ENCODE measurements at regions not wholly inside any gene's neighbourhood (a gene's known extent, or its start where the extent isn't known, plus 50 kb on each side); places are given as distances from the start of the nearest gene placed in this dataset.
"Not testable (repeated sequence)": the region's sequence is repeated elsewhere in the genome, so short reads cannot be mapped to it uniquely, and the experiment has no call there.

DNA sequence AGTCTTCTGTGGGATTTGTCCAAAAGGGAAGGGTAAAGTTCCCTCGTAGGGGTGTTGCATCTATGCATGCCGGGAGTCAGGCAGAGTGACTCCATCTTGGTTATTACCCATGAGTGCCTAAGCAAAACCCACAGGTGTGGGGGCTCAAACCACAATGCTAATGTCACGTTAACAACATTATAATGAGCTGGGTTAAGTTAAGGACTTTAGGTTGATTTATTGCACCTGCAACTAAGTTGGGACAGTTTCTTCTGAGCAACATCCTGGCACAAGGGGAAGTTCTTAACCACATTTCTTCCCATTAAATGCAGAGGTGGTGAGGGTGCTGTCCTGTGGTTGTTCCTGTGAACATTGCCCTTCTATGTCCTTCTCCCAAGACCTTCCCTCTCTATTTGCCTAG is 1596.8 kb upstream of the SLC39A10 start:
- Histone ChIP-seq H3K4me1 (ENCODE audit: control insufficient read depth, insufficient read depth, low read length) (no peaks in the 10 kb centered on the region), H3K9me3 (ENCODE audit: control insufficient read depth, insufficient read depth, low read depth, low read length) (no peaks in the 10 kb centered on the region), H3K36me3 (ENCODE audit: control insufficient read depth in 2 of 2, insufficient read depth in 1 of 2, low read length in 2 of 2) (no peaks in the 10 kb centered on the region), H3K27ac (ENCODE audit: extremely low read depth, low read depth, low read length) (no peak overlapping the region), H3K4me3 (ENCODE audit: low read depth, low read length) (no peak overlapping the region)
- CTCF ChIA-PET = no interaction called here
- no peak for TF ChIP-seq GLIS1 (tag by site-specific recombination; IDR thresholded peaks at IDR 0.05)
- no peak for TF ChIP-seq ZNF596 (tag by site-specific recombination; IDR thresholded peaks at IDR 0.05)
- no peak for TF ChIP-seq ZNF76 (tag by site-specific recombination; IDR thresholded peaks at IDR 0.05; ENCODE audit: borderline replicate concordance, low read depth)
- no peak for TF ChIP-seq KLF10 (tag by site-specific recombination; IDR thresholded peaks at IDR 0.05)
- POLR2A ChIA-PET = no interaction called here

DNA sequence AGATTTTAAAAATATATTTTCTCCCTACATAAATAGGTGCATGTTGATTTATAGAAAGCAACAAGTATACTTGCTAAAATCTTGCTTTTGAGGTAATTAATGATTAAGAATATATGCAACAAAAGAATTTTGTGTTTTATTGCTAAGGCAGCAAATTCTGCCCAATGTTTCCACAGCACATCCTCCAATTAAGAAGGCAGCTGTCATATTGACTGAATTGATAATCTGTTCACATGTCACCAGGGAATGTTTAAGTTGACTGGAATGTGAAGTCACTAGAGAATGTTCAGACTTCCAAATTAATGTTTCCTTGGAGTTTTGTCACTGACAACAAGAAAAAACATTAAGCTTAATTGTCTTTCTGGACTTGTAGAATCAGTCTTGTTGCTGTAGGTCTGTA is 1602.7 kb upstream of the SLC39A10 start:
- CTCF ChIA-PET = no interaction called here
- H3K4me1 ChIP-seq (ENCODE audit: control insufficient read depth, insufficient read depth, low read length) = no peaks in the 10 kb centered on the region

DNA sequence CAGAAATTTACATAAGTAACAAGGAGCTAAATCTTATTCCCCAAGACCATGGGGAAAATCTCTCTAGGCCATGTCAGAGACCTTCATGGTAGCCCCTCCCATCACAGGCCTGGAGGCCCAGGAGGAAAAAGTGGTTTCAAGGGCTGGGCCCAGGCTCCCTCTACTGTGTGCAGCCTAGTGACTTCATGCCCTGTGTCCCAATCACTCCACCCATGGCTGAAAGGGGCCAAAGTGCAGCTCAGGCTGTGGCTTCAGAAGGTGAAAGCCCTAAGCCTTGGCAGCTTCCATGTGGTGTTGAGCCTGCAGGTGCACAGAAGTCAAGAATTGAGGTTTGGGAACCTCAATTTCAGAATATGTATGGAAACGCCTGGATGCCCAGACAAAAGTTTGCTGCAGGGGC is 1612.7 kb upstream of the SLC39A10 start:
- H3K36me3 ChIP-seq (ENCODE audit: control insufficient read depth in 2 of 2, insufficient read depth in 1 of 2, low read length in 2 of 2) = no peaks in the 10 kb centered on the region
- ChIA-PET CTCF (no interaction called here), POLR2A (no interaction called here)

More for the DNA sequence above, 1602.7 kb upstream of the SLC39A10 start:
- Histone ChIP-seq H3K36me3 (ENCODE audit: control insufficient read depth in 2 of 2, insufficient read depth in 1 of 2, low read length in 2 of 2) (no peaks in the 10 kb centered on the region), H3K9me3 (ENCODE audit: control insufficient read depth, insufficient read depth, low read depth, low read length) (no peaks in the 10 kb centered on the region), H3K27ac (ENCODE audit: extremely low read depth, low read depth, low read length) (no peak overlapping the region), H3K4me3 (ENCODE audit: low read depth, low read length) (no peak overlapping the region)
- POLR2A ChIA-PET = no interaction called here
- no peak for TF ChIP-seq REPIN1 (tag by site-specific recombination; IDR thresholded peaks at IDR 0.05; ENCODE audit: low read depth)
- no peak for TF ChIP-seq ZNF423 (tag by site-specific recombination; IDR thresholded peaks at IDR 0.05)
- TF ChIP-seq MZF1 (tag by site-specific recombination; IDR thresholded peaks at IDR 0.05; ENCODE audit: borderline replicate concordance) = no peak
- no peak for TF ChIP-seq ZNF501 (tag by site-specific recombination; IDR thresholded peaks at IDR 0.05)
- TF ChIP-seq ZFHX2 (tag by site-specific recombination; conservative IDR thresholded peaks at IDR 0.05) = no peak
- TF ChIP-seq ZNF202 (tag by site-specific recombination; IDR thresholded peaks at IDR 0.05; ENCODE audit: borderline replicate concordance) = no peak
- TF ChIP-seq ZNF366 (tag by site-specific recombination; conservative IDR thresholded peaks at IDR 0.05) = no peak
- TF ChIP-seq ZNF223 (tag by site-specific recombination; IDR thresholded peaks at IDR 0.05) = no peak
- TF ChIP-seq, protein P1, sequence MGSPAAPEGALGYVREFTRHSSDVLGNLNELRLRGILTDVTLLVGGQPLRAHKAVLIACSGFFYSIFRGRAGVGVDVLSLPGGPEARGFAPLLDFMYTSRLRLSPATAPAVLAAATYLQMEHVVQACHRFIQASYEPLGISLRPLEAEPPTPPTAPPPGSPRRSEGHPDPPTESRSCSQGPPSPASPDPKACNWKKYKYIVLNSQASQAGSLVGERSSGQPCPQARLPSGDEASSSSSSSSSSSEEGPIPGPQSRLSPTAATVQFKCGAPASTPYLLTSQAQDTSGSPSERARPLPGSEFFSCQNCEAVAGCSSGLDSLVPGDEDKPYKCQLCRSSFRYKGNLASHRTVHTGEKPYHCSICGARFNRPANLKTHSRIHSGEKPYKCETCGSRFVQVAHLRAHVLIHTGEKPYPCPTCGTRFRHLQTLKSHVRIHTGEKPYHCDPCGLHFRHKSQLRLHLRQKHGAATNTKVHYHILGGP (tag by site-specific recombination; IDR thresholded peaks at IDR 0.05) = no peak
- TF ChIP-seq ZNF354C (tag by site-specific recombination; IDR thresholded peaks at IDR 0.05; ENCODE audit: borderline replicate concordance, low read depth) = no peak
- no peak for TF ChIP-seq ZNF768 (tag by site-specific recombination; IDR thresholded peaks at IDR 0.05)

DNA sequence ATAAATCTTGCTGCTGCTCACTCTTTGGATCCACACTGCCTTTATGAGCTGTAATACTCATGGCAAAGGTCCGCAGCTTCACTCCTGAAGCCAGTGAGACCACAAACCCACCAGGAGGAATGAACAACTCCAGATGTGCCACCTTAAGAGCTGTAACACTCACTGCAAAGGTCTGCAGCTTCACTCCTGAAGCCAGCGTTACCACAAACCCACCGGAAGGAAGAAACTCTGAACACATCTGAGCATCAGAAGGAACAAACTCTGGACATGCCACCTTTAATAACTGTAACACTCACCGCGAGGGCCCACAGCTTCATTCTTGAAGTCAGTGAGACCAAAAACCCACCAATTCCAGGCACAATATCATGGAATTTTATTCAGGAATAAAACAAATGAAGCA is 1635.9 kb upstream of the SLC39A10 start:
- H3K27ac ChIP-seq (ENCODE audit: extremely low read depth, low read depth, low read length); H3K36me3 ChIP-seq (ENCODE audit: control insufficient read depth in 2 of 2, insufficient read depth in 1 of 2, low read length in 2 of 2); CTCF ChIA-PET; H3K9me3 ChIP-seq (ENCODE audit: control insufficient read depth, insufficient read depth, low read depth, low read length); POLR2A ChIA-PET; H3K4me3 ChIP-seq (ENCODE audit: low read depth, low read length); H3K4me1 ChIP-seq (ENCODE audit: control insufficient read depth, insufficient read depth, low read length): not testable (repeated sequence)

More for the DNA sequence above, 1612.7 kb upstream of the SLC39A10 start:
- TF ChIP-seq ZNF354C (tag by site-specific recombination; IDR thresholded peaks at IDR 0.05; ENCODE audit: borderline replicate concordance, low read depth) (no peak), ZNF585B (tag by site-specific recombination; IDR thresholded peaks at IDR 0.05) (peak; percentile 21; the same call in 1 of the 2 replicates), GLI4 (tag by site-specific recombination; IDR thresholded peaks at IDR 0.05) (no peak), TRIM28 (IDR thresholded peaks at IDR 0.05; ENCODE audit: borderline replicate concordance, low read length) (no peak), FEZF1 (tag by site-specific recombination; IDR thresholded peaks at IDR 0.05) (no peak)
- TF ChIP-seq, protein P2, sequence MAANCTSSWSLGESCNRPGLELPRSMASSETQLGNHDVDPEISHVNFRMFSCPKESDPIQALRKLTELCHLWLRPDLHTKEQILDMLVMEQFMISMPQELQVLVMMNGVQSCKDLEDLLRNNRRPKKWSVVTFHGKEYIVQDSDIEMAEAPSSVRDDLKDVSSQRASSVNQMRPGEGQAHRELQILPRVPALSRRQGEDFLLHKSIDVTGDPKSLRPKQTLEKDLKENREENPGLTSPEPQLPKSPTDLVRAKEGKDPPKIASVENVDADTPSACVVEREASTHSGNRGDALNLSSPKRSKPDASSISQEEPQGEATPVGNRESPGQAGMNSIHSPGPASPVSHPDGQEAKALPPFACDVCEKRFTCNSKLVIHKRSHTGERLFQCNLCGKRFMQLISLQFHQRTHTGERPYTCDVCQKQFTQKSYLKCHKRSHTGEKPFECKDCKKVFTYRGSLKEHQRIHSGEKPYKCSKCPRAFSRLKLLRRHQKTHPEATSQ (tag by site-specific recombination; IDR thresholded peaks at IDR 0.05) = no peak
- Histone ChIP-seq H3K27ac (ENCODE audit: extremely low read depth, low read depth, low read length) (no peak overlapping the region), H3K4me3 (ENCODE audit: low read depth, low read length) (no peak overlapping the region), H3K9me3 (ENCODE audit: control insufficient read depth, insufficient read depth, low read depth, low read length) (no peaks in the 10 kb centered on the region), H3K4me1 (ENCODE audit: control insufficient read depth, insufficient read depth, low read length) (no peaks in the 10 kb centered on the region)
